ENCODE measurements at regions not wholly inside any gene's neighbourhood (a gene's known extent, or its start where the extent isn't known, plus 50 kb on each side); places are given as distances from the start of the nearest gene placed in this dataset.
"Not testable (repeated sequence)": the region's sequence is repeated elsewhere in the genome, so short reads cannot be mapped to it uniquely, and the experiment has no call there.

GRCh38 chr10:28869606-28870201, 192.4 kb downstream of the BAMBI start:
- no peak for DNase-seq

GRCh38 chr10:28871665-28872064, 194.3 kb downstream of the BAMBI start:
- DNase-seq, result no peak

GRCh38 chr10:28872587-28873165, 195.4 kb downstream of the BAMBI start:
- no peak for DNase-seq

- DNase-seq, result no peak
Measured at GRCh38 chr10:28873540-28873939, 196.2 kb downstream of the BAMBI start.

- DNase-seq, result no peak
Measured at GRCh38 chr10:28874210-28874609, 196.9 kb downstream of the BAMBI start.

GRCh38 chr10:28875549-28876081, 198.3 kb downstream of the BAMBI start:
- DNase-seq, result no peak

GRCh38 chr10:28878236-28878970, 201.1 kb downstream of the BAMBI start:
- DNase-seq, result no peak

- DNase-seq, result no peak
Measured at GRCh38 chr10:28879246-28879645, 201.9 kb downstream of the BAMBI start.

GRCh38 chr10:28879875-28880682, 202.8 kb downstream of the BAMBI start:
- no peak for DNase-seq

- DNase-seq, result no peak
Measured at GRCh38 chr10:28880683-28880950, 203.3 kb downstream of the BAMBI start.

- DNase-seq, result no peak
Measured at GRCh38 chr10:28881171-28881882, 204.0 kb downstream of the BAMBI start.

GRCh38 chr10:28883741-28884423, 206.6 kb downstream of the BAMBI start:
- no peak for DNase-seq

GRCh38 chr10:28890121-28890950, 213.0 kb downstream of the BAMBI start:
- no peak for DNase-seq

GRCh38 chr10:28891058-28891713, 213.9 kb downstream of the BAMBI start:
- no peak for DNase-seq

GRCh38 chr10:28892818-28893547, 215.7 kb downstream of the BAMBI start:
- no peak for DNase-seq

GRCh38 chr10:28894146-28894545, 216.8 kb downstream of the BAMBI start:
- DNase-seq, result no peak

GRCh38 chr10:28895671-28896070, 218.3 kb downstream of the BAMBI start:
- not testable (repeated sequence) for DNase-seq

GRCh38 chr10:28896791-28897409, 219.6 kb downstream of the BAMBI start:
- not testable (repeated sequence) for DNase-seq
